Loucy (cell line): ENCODE measurements at regions not wholly inside any gene's neighbourhood (a gene's known extent, or its start where the extent isn't known, plus 50 kb on each side); places are given as distances from the start of the nearest gene placed in this dataset.

Source experiments
- H2AFZ ChIP-seq: fragments of 200-600 bp; sonication (generic); 2 replicates; pipeline ENCODE4 v1.6.0; 2016; ENCODE audit warnings: antibody characterized with exemption, mild to moderate bottlenecking, low read length, moderate library complexity
- H3F3A ChIP-seq: fragments of 200-600 bp; 2 replicates; pipeline ENCODE4 v1.6.0; 2016; ENCODE audit warnings: antibody characterized with exemption, low read depth, mild to moderate bottlenecking
- H3K27me3 ChIP-seq: fragments of 200-600 bp; sonication (generic); 2 replicates; pipeline ENCODE4 v1.6.1; 2014; ENCODE audit warnings: low read length, mild to moderate bottlenecking; ENCODE audit not compliant: insufficient read depth, poor library complexity, severe bottlenecking
- H3K36me3 ChIP-seq: fragments of 200-600 bp; sonication (generic); 2 replicates; pipeline ENCODE4 v1.6.1; 2016; ENCODE audit warnings: low read length; ENCODE audit not compliant: insufficient read depth
- H3K4me1 ChIP-seq: fragments of 200-600 bp; sonication (generic); 2 replicates; pipeline ENCODE4 v1.5.1; 2014; ENCODE audit warnings: low read length, mild to moderate bottlenecking; ENCODE audit not compliant: insufficient read depth, poor library complexity, severe bottlenecking
- H3K4me2 ChIP-seq: fragments of 200-600 bp; sonication (generic); 2 replicates; pipeline ENCODE4 v1.6.0; 2014; ENCODE audit warnings: antibody characterized with exemption, low read length, low read depth, mild to moderate bottlenecking; ENCODE audit not compliant: poor library complexity, severe bottlenecking
- H3K4me3 ChIP-seq: fragments of 200-600 bp; sonication (generic); 2 replicates; pipeline ENCODE4 v1.5.1; 2014; ENCODE audit warnings: low read length, mild to moderate bottlenecking, mixed read lengths; ENCODE audit not compliant: poor library complexity, severe bottlenecking
- H3K79me2 ChIP-seq: fragments of 200-600 bp; sonication (generic); 2 replicates; pipeline ENCODE4 v1.6.1; 2014; ENCODE audit warnings: low read length; ENCODE audit not compliant: insufficient read depth
- H3K9ac ChIP-seq: fragments of 200-600 bp; sonication (generic); 2 replicates; pipeline ENCODE4 v1.6.0; 2014; ENCODE audit warnings: mild to moderate bottlenecking, low read depth, low read length, moderate library complexity; ENCODE audit not compliant: poor library complexity, severe bottlenecking
- H3K9me2 ChIP-seq: fragments of 200-600 bp; sonication (generic); replicated peaks from 2 replicates; pipeline ENCODE4 v1.6.1; 2016; ENCODE audit warnings: low read depth, low read length, mixed read lengths
- H3K9me3 ChIP-seq: fragments of 200-600 bp; sonication (generic); 2 replicates; pipeline ENCODE4 v1.6.1; 2014; ENCODE audit warnings: mild to moderate bottlenecking, antibody characterized with exemption, low read length, low read depth; ENCODE audit not compliant: insufficient read depth
- H4K20me1 ChIP-seq: fragments of 200-600 bp; sonication (generic); 2 replicates; pipeline ENCODE4 v1.6.0; 2014; ENCODE audit warnings: antibody characterized with exemption, low read length, mild to moderate bottlenecking; ENCODE audit not compliant: insufficient read depth, poor library complexity, severe bottlenecking
- CTCF ChIP-seq: fragments of 200-600 bp; sonication (generic); conservative IDR thresholded peaks from 2 replicates; pipeline ENCODE4 v1.5.1; 2014; ENCODE audit warnings: mild to moderate bottlenecking, antibody characterized with exemption, low read length
- EZH2phosphoT487 ChIP-seq: fragments of 200-600 bp; IDR thresholded peaks from 2 replicates; pipeline ENCODE4 v1.6.1; 2018; ENCODE audit warnings: antibody characterized with exemption, mild to moderate bottlenecking, moderate library complexity, borderline replicate concordance

GRCh38 chr11:47916361-47916841, 64.0 kb upstream of the PTPRJ start:
- H3K4me2 ChIP-seq, result peak overlapping the region; percentile 56
- H3K4me3 ChIP-seq, result no peak overlapping the region
- H3K27me3 ChIP-seq, result no peaks in the 10 kb centered on the region
- H3K9me2 ChIP-seq, result no peaks in the 10 kb centered on the region
- H3K36me3 ChIP-seq, result no peaks in the 10 kb centered on the region
- peak overlapping the region; percentile 29; the same call in 1 of the 2 replicates for H2AFZ ChIP-seq
- peak overlapping the region; percentile 43 for H3K9ac ChIP-seq
- H4K20me1 ChIP-seq, result no peaks in the 10 kb centered on the region
- no peaks in the 10 kb centered on the region for H3K9me3 ChIP-seq
- peaks cover 73% of the 10 kb centered on the region for H3K4me1 ChIP-seq
- H3F3A ChIP-seq, result peaks cover 6% of the 10 kb centered on the region
- no peak for TF ChIP-seq CTCF
- no peak for TF ChIP-seq EZH2phosphoT487
- no peaks in the 10 kb centered on the region for H3K79me2 ChIP-seq

GRCh38 chr11:47915783-47916182, 64.6 kb upstream of the PTPRJ start:
- H3K27me3 ChIP-seq, result no peaks in the 10 kb centered on the region
- no peak overlapping the region for H2AFZ ChIP-seq
- H3K9ac ChIP-seq, result peak overlapping the region; percentile 43
- no peaks in the 10 kb centered on the region for H3K79me2 ChIP-seq
- no peak for TF ChIP-seq EZH2phosphoT487
- no peak for TF ChIP-seq CTCF
- no peaks in the 10 kb centered on the region for H3K9me3 ChIP-seq
- H3K36me3 ChIP-seq, result no peaks in the 10 kb centered on the region
- peaks cover 72% of the 10 kb centered on the region for H3K4me1 ChIP-seq
- peak overlapping the region; percentile 48 for H3K4me3 ChIP-seq
- peaks cover 6% of the 10 kb centered on the region for H3F3A ChIP-seq
- H3K4me2 ChIP-seq, result peak overlapping the region; percentile 56
- no peaks in the 10 kb centered on the region for H3K9me2 ChIP-seq
- no peaks in the 10 kb centered on the region for H4K20me1 ChIP-seq

GRCh38 chr11:47915374-47915773, 65.0 kb upstream of the PTPRJ start:
- Histone ChIP-seq H3K36me3 (no peaks in the 10 kb centered on the region), H3K79me2 (no peaks in the 10 kb centered on the region), H3K27me3 (no peaks in the 10 kb centered on the region), H3K9ac (peak overlapping the region; percentile 28), H3K9me2 (no peaks in the 10 kb centered on the region), H3K4me1 (peaks cover 68% of the 10 kb centered on the region), H3K4me2 (peak overlapping the region; percentile 56), H2AFZ (no peak overlapping the region), H3F3A (peaks cover 6% of the 10 kb centered on the region), H3K9me3 (no peaks in the 10 kb centered on the region), H4K20me1 (no peaks in the 10 kb centered on the region), H3K4me3 (peak overlapping the region; percentile 48)
- TF ChIP-seq CTCF, result no peak
- TF ChIP-seq EZH2phosphoT487, result no peak
